Spinal cord (tissue), 9 donors: ENCODE measurements at regions not wholly inside any gene's neighbourhood (a gene's known extent, or its start where the extent isn't known, plus 50 kb on each side); places are given as distances from the start of the nearest gene placed in this dataset.

Experiments used
- DNase-seq, 6 donors: peaks; one replicate each; pipeline versions ENCODE4 v3.0.0 to v3.0.0-alpha.2; 2013 to 2015; ENCODE audit warnings: low spot score in 6 of 6, low read depth in 4 of 6
- H3K27ac ChIP-seq: one replicate; pipeline ENCODE4 v1.5.1; 2013; ENCODE audit warnings: low read depth, low read length, control low read depth
- H3K27me3 ChIP-seq: one replicate; pipeline ENCODE4 v1.6.1; 2013; ENCODE audit warnings: low read length; ENCODE audit not compliant: control insufficient read depth, insufficient read depth
- H3K36me3 ChIP-seq: one replicate; pipeline ENCODE4 v1.6.1; 2013; ENCODE audit warnings: low read length; ENCODE audit not compliant: control insufficient read depth, insufficient read depth
- H3K4me1 ChIP-seq: one replicate; pipeline ENCODE4 v1.6.1; 2013; ENCODE audit warnings: low read length; ENCODE audit not compliant: control insufficient read depth, insufficient read depth
- H3K4me3 ChIP-seq: one replicate; pipeline ENCODE4 v1.5.1; 2013; ENCODE audit warnings: low read depth, low read length, control low read depth
- H3K9me3 ChIP-seq: one replicate; pipeline ENCODE4 v1.6.1; 2013; ENCODE audit warnings: low read length; ENCODE audit not compliant: control insufficient read depth, insufficient read depth
- WGBS: methylation state at CpG from one replicate; pipeline ENCODE4 v1.1.5; 2013; ENCODE audit warnings: missing lambda C conversion rate; ENCODE audit not compliant: insufficient coverage; 5-methylcytosine and 5-hydroxymethylcytosine counted together
- donor health status: healthy.

- no peak overlapping the region for H3K27ac ChIP-seq
- 92% methylated on average over 9 of the region's 9 CpGs for WGBS
- DNase-seq = no peak
- H3K4me1 ChIP-seq = peaks cover 28% of the 10 kb centered on the region
- no peaks in the 10 kb centered on the region for H3K36me3 ChIP-seq
- H3K4me3 ChIP-seq = no peak overlapping the region
- H3K9me3 ChIP-seq = no peaks in the 10 kb centered on the region
- H3K27me3 ChIP-seq = no peaks in the 10 kb centered on the region
Observed at GRCh38 chr9:135249191-135249590, 161.7 kb downstream of the OLFM1 start.

GRCh38 chr9:135249711-135250110, 162.2 kb downstream of the OLFM1 start:
- no peaks in the 10 kb centered on the region for H3K27me3 ChIP-seq

GRCh38 chr9:135251331-135251761, 163.9 kb downstream of the OLFM1 start:
- Histone ChIP-seq H3K27me3 (no peaks in the 10 kb centered on the region), H3K27ac (no peak overlapping the region), H3K9me3 (no peaks in the 10 kb centered on the region), H3K36me3 (no peaks in the 10 kb centered on the region), H3K4me1 (peaks cover 15% of the 10 kb centered on the region), H3K4me3 (no peak overlapping the region)
- DNase-seq = no peak
- WGBS = 73% methylated on average over 6 of the region's 6 CpGs

More at GRCh38 chr9:135249711-135250110, 162.2 kb downstream of the OLFM1 start:
- WGBS = 95% methylated on average over 6 of the region's 8 CpGs
- Histone ChIP-seq H3K9me3 (no peaks in the 10 kb centered on the region), H3K36me3 (no peaks in the 10 kb centered on the region), H3K4me3 (no peak overlapping the region), H3K27ac (no peak overlapping the region), H3K4me1 (peaks cover 23% of the 10 kb centered on the region)
- DNase-seq = no peak

GRCh38 chr9:135251996-135252760, 164.7 kb downstream of the OLFM1 start:
- no peak for DNase-seq
- Histone ChIP-seq H3K36me3 (no peaks in the 10 kb centered on the region), H3K9me3 (no peaks in the 10 kb centered on the region), H3K27ac (no peak overlapping the region), H3K4me1 (peaks cover 17% of the 10 kb centered on the region), H3K4me3 (no peak overlapping the region), H3K27me3 (no peaks in the 10 kb centered on the region)
- 91% methylated on average over 30 of the region's 30 CpGs for WGBS

GRCh38 chr9:135252980-135253304, 165.5 kb downstream of the OLFM1 start:
- no peak for DNase-seq
- H3K4me3 ChIP-seq = no peak overlapping the region
- H3K36me3 ChIP-seq = no peaks in the 10 kb centered on the region
- 77% methylated on average over 8 of the region's 9 CpGs for WGBS
- H3K27ac ChIP-seq = no peak overlapping the region
- peaks cover 24% of the 10 kb centered on the region for H3K4me1 ChIP-seq
- no peaks in the 10 kb centered on the region for H3K27me3 ChIP-seq
- no peaks in the 10 kb centered on the region for H3K9me3 ChIP-seq

GRCh38 chr9:135253305-135254004, 166.0 kb downstream of the OLFM1 start:
- Histone ChIP-seq H3K36me3 (no peaks in the 10 kb centered on the region), H3K9me3 (no peaks in the 10 kb centered on the region), H3K27me3 (no peaks in the 10 kb centered on the region), H3K4me3 (no peak overlapping the region), H3K4me1 (peaks cover 24% of the 10 kb centered on the region), H3K27ac (no peak overlapping the region)
- DNase-seq = no peak
- WGBS = 52% methylated on average over 30 of the region's 31 CpGs

- WGBS = 92% methylated on average over 17 of the region's 25 CpGs
- no peak for DNase-seq
- peaks cover 24% of the 10 kb centered on the region for H3K4me1 ChIP-seq
Observed at GRCh38 chr9:135254176-135255032, 166.9 kb downstream of the OLFM1 start.

GRCh38 chr9:135255033-135255840, 167.8 kb downstream of the OLFM1 start:
- Histone ChIP-seq H3K36me3 (no peaks in the 10 kb centered on the region), H3K9me3 (no peaks in the 10 kb centered on the region), H3K4me1 (peaks cover 24% of the 10 kb centered on the region), H3K27ac (no peak overlapping the region), H3K27me3 (no peaks in the 10 kb centered on the region), H3K4me3 (no peak overlapping the region)
- 76% methylated on average over 23 of the region's 23 CpGs for WGBS
- DNase-seq = no peak

More at GRCh38 chr9:135254176-135255032, 166.9 kb downstream of the OLFM1 start:
- H3K9me3 ChIP-seq = no peaks in the 10 kb centered on the region
- H3K4me3 ChIP-seq = no peak overlapping the region
- H3K27me3 ChIP-seq = no peaks in the 10 kb centered on the region
- no peaks in the 10 kb centered on the region for H3K36me3 ChIP-seq
- no peak overlapping the region for H3K27ac ChIP-seq
